LNCAP (cell line): ENCODE measurements at regions not wholly inside any gene's neighbourhood (a gene's known extent, or its start where the extent isn't known, plus 50 kb on each side); places are given as distances from the start of the nearest gene placed in this dataset.

Source experiments
- CTCF ChIP-seq: fragments of 450-650 bp; IDR thresholded peaks from 2 replicates; pipeline ENCODE4 v1.5.1; 2017; ENCODE audit warnings: mild to moderate bottlenecking

GRCh38 chr11:134607963-134608750, 196.1 kb upstream of the B3GAT1 start:
- no peak for TF ChIP-seq CTCF

GRCh38 chr11:134606251-134606650, 194.2 kb upstream of the B3GAT1 start:
- no peak for TF ChIP-seq CTCF

GRCh38 chr11:134604886-134605285, 192.8 kb upstream of the B3GAT1 start:
- no peak for TF ChIP-seq CTCF

GRCh38 chr11:134599299-134599771, 187.3 kb upstream of the B3GAT1 start:
- no peak for TF ChIP-seq CTCF

- no peak for TF ChIP-seq CTCF
Measured at GRCh38 chr11:134598368-134598767, 186.3 kb upstream of the B3GAT1 start.

GRCh38 chr11:134597452-134597851, 185.4 kb upstream of the B3GAT1 start:
- TF ChIP-seq CTCF: no peak

- no peak for TF ChIP-seq CTCF
Measured at GRCh38 chr11:134596404-134596803, 184.4 kb upstream of the B3GAT1 start.
